ENCODE measurements at regions not wholly inside any gene's neighbourhood (a gene's known extent, or its start where the extent isn't known, plus 50 kb on each side); places are given as distances from the start of the nearest gene placed in this dataset.

GRCh38 chrX:134718105-134718965 lies 60.1 kb upstream of the PLAC1 start:
- H3K9me3 ChIP-seq (ENCODE audit: control insufficient read depth, insufficient read depth, low read length), result no peaks in the 10 kb centered on the region
- H3K4me3 ChIP-seq (ENCODE audit: low read depth, low read length), result no peak overlapping the region
- ChIA-PET POLR2A (no interaction called here), CTCF (no interaction called here)
- peak overlapping the region; percentile 70 for H3K27ac ChIP-seq (ENCODE audit: low read depth, low read length)
- TF ChIP-seq CTCF (IDR thresholded peaks at IDR 0.05; ENCODE audit: low read depth, low read length), result 0 out of 2 replicates have a peak, but pooled peaks have one; percentile 8
- DNase-seq (ENCODE audit: low read depth, low spot score), result peak; percentile 83
- H3K27me3 ChIP-seq (ENCODE audit: control insufficient read depth, insufficient read depth, low read length), result no peaks in the 10 kb centered on the region

- ChIA-PET CTCF (no interaction called here), POLR2A (no interaction called here)
- Histone ChIP-seq H3K4me3 (ENCODE audit: low read depth, low read length) (no peak overlapping the region), H3K9me3 (ENCODE audit: control insufficient read depth, insufficient read depth, low read length) (no peaks in the 10 kb centered on the region), H3K27me3 (ENCODE audit: control insufficient read depth, insufficient read depth, low read length) (no peaks in the 10 kb centered on the region), H3K27ac (ENCODE audit: low read depth, low read length) (peak overlapping the region; percentile 70)
- DNase-seq (ENCODE audit: low read depth, low spot score), result no peak
- no peak for TF ChIP-seq CTCF (IDR thresholded peaks at IDR 0.05; ENCODE audit: low read depth, low read length)
Measured at GRCh38 chrX:134717698-134718097, 59.4 kb upstream of the PLAC1 start.

DNA sequence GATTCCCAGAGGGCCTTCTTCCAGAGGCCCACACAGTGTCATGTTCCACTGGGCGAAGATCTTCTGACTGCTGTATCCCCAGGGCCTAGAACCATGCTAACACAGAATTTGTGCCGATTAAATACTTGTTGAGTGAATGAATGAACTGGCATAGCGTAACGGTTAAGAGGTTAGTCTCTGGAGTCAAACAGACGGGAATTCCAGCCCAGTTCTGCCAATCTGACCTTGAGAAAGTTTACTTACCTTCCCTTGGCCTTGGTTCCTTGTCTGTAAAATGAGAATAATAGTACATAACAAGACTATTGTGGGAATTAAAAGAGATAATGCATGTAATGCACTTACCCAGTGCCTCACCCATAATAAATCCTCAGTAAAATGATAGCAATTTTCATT lies 58.3 kb upstream of the PLAC1 start:
- ChIA-PET POLR2A (no interaction called here), CTCF (no interaction called here)
- H3K4me3 ChIP-seq (ENCODE audit: low read depth, low read length), result no peak overlapping the region
- TF ChIP-seq CTCF (IDR thresholded peaks at IDR 0.05; ENCODE audit: low read depth, low read length), result no peak
- H3K9me3 ChIP-seq (ENCODE audit: control insufficient read depth, insufficient read depth, low read length), result no peaks in the 10 kb centered on the region
- no peak overlapping the region for H3K27ac ChIP-seq (ENCODE audit: low read depth, low read length)
- no peaks in the 10 kb centered on the region for H3K27me3 ChIP-seq (ENCODE audit: control insufficient read depth, insufficient read depth, low read length)
- DNase-seq (ENCODE audit: low read depth, low spot score), result no peak

DNA sequence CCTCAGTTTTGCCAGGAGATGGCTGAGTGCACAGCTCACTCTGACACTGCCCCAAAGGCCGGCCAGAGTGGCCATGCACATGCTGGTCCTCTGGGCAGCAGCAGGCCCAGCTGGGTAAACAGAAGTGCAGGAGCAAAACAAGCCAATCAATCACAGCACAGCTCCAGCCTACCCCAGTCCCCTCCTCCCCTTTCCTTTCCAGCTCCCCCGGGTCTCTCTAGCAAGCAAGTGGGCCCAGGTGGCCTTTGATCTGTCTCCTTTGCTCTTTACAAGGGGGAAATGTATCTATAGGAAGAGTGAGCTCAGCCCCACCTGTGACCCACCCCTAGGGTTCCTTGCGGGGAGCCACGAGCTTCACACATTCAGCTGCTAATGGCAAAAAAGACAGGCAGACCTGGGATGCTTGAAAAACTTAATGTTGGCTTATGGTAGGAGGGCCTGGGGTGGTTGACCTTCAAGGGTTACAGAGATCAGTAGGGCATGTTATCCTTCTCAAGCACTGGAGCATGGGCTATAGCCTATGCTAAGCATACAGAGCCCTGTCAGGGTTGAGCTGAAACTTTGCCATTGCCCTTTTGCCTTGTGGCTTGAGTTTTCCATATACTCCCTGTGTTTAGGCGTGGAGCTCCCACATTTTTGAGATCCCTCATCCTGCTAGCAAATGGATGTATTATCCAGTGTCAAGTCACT lies 57.8 kb upstream of the PLAC1 start:
- ChIA-PET POLR2A (no interaction called here), CTCF (no interaction called here)
- DNase-seq (ENCODE audit: low read depth, low spot score), result no peak
- H3K27me3 ChIP-seq (ENCODE audit: control insufficient read depth, insufficient read depth, low read length), result no peaks in the 10 kb centered on the region
- no peaks in the 10 kb centered on the region for H3K9me3 ChIP-seq (ENCODE audit: control insufficient read depth, insufficient read depth, low read length)
- no peak overlapping the region for H3K27ac ChIP-seq (ENCODE audit: low read depth, low read length)
- no peak overlapping the region for H3K4me3 ChIP-seq (ENCODE audit: low read depth, low read length)
- TF ChIP-seq CTCF (IDR thresholded peaks at IDR 0.05; ENCODE audit: low read depth, low read length), result no peak

DNA sequence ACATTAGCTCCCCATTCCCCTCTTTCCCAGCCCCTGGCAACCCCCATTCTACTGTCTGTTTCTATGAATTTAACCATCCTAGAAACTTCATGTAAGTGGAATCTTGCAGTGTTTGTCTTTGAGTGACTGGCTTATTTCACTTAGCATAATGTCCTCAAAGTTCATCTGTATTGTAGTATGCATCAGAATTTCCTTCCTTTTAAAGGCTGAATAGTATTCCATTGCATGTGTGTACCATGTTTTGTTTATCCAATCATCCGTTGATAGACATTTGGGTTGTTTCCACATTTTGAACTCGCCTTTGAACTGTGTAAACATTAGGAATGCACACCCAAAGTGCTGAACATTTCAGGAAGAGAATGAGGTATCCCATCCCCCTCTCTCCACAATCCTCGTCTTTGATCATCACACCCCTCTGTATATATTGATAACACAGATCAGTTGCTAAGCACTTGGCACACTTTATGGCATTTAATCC lies 56.4 kb upstream of the PLAC1 start:
- Histone ChIP-seq H3K27ac (ENCODE audit: low read depth, low read length) (no peak overlapping the region), H3K9me3 (ENCODE audit: control insufficient read depth, insufficient read depth, low read length) (no peaks in the 10 kb centered on the region), H3K4me3 (ENCODE audit: low read depth, low read length) (no peak overlapping the region), H3K27me3 (ENCODE audit: control insufficient read depth, insufficient read depth, low read length) (no peaks in the 10 kb centered on the region)
- ChIA-PET CTCF (interaction anchor here (1.1 kb wide), 1 partner anchor 12 kb away, joined by 3 read pairs; no protein-coding TSS in a partner anchor), POLR2A (no interaction called here)
- TF ChIP-seq CTCF (IDR thresholded peaks at IDR 0.05; ENCODE audit: low read depth, low read length), result no peak
- DNase-seq (ENCODE audit: low read depth, low spot score), result no peak

Data from AG04450 (cell line).